GM18508 (cell line): ENCODE measurements at regions not wholly inside any gene's neighbourhood (a gene's known extent, or its start where the extent isn't known, plus 50 kb on each side); places are given as distances from the start of the nearest gene placed in this dataset.

Source experiments
- ATAC-seq: cut with Tn5 transposase; IDR thresholded peaks from one replicate; pipeline ENCODE4 v1.9.1; 2021; ENCODE audit warnings: moderate number of reproducible peaks; ENCODE audit not compliant: insufficient read depth, unreplicated experiment

DNA sequence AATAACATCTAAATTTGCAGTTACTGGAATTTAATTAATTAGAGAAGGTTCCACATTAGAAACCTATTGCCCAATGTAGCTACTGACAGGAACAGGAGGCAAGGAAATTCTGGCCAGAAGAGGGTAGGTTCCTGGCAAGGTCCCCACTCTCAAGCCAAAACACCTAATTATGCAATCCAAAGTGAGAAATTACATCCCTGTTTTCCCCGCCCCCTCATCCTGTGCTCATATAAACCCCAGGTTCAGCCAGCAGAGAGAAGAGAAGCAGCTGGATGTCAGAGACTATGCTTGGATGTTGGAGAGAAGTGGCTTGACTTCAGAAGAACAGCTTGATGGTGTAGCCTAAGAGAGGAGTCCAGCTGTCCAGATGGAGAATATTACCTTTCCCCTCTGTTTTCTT, 951.3 kb upstream of the PRR20A start:
- no peak for ATAC-seq

DNA sequence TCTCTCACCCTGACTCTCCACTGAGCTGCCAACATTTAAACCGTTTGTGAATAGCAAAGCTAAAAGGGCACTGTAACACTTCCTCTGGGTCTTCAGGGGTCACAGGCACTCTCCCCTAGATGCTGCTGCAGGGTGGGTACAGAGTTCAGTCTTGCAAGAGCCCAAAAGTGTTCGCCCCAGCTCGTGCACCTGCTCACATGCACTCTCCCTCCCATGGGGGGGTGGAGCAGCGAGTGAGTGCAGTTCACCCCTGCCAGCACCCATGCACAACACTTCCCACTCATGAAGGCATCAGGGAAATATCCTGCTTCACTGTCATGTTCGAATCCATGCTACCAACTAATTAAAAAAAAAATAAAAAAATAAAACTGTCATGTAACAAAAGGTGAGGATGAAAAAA, 950.7 kb upstream of the PRR20A start:
- no peak for ATAC-seq

DNA sequence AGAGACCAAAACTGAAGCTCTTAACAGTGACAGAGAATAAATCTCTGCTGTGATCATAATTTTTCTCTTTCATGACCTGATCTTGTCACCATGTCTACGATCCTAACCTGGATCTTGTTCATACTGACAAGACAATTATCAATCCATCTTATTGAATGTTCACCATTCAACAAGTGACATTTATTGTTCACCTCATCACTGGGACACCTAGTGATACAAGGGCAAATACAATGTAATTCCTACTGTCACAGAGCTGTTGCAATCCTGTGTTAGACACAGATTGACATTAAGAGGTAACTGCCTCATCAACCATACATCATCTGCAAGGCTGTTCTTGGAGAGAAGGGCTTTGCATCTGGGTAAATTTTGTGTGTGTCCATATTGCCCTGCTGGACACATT, 942.4 kb upstream of the PRR20A start:
- no peak for ATAC-seq

DNA sequence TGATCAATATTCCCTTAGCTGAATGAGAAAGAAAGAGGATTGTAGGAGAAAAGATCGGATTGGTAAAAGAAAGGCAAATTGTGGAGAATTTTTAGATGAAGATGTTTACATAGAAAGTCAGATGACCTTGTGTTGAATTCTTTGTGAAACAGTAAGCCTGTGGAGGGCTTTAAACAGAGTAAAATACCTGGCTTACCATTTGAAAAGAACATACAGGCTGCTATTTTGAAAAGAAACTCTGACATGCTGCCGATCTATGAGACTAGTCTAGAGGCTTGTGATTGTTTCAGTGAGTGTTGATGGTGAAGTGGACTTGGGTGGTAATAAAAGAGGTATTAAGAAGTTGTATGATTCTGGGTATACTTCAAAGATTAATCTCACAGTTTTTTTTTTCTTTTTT, 938.9 kb upstream of the PRR20A start:
- no peak for ATAC-seq

DNA sequence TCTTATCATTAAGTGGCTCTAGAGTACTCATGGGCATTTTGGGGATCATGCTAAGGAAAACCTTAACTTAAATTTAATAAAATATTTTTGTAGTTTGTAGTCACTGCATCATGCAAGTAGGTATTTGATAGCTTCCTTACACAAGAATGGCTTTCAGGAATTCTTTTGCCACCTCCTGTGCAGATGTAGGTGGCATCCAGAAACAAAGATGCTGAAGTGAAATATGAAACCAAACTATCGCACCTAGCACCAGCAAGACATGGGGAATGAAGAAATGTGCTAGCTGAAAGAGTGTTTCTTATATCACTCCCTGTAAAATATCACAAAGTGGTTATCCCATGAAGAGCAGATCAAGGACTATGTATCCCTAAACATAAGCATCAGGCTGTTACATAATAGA, 924.5 kb upstream of the PRR20A start:
- ATAC-seq, result no peak

DNA sequence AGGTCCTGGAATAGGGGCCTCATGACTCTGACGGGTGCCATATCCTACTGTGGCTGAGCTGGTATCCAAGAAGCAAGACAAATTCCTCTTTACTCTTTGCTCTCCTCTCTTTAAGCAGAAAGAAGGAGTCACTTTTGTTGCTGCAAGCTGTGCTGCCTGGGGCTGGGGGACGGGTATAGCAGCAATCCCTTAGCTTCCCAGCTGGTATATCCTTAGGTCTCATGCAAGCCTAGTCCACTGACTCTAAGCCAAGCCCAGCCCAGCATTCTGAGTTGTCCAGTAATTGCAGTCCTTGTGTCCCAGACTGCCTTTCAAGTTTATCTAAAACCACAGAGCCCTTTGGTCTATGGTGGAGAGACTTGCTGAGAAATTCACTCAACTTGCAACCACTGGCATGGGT, 893.0 kb upstream of the PRR20A start:
- no peak for ATAC-seq

DNA sequence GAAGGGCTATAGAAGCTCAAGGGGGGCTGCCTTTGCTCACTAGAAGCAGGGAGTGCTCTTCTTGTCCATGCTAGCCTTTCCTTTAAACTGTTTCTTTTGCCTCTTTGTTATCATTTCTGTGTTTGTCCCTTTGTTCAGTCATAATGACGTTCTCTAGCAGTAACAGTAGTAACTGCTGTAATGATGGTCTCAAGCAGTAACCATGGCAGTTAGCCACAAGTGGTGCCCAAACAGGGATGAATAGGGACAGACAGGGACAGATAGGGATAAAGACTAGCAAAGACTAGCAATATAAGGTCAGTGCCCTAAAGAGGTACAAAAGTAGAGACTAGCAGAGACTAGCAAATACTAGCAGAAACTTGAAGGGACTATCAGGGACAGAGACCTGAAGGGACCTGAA, 869.0 kb upstream of the PRR20A start:
- ATAC-seq, result no peak

DNA sequence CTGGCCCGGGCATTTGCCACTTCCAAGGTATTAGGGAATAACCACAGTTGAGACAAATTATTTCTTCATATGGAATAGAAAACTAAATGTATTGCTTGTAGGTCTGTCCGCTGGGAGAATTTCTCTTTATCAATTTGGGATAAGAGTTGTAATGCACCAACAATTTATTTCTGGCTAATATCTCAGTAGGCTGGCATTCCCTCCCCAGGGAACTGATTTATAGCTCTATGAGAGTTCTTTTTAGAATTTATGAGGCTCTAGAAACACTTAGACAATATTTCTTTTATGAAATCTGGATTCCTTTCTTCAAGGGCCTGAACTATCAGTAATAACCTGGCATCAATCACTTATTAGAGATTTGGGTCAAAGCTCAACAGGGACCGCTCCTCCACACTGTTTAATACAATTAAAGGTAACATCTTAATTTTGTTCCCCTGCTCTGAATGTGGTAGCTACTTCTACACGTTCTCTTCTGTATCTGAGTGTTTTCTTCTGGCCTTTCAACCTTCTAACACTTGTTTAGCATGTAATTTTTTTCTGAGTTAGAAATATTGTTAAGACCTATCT, 857.4 kb upstream of the PRR20A start:
- ATAC-seq, result no peak

DNA sequence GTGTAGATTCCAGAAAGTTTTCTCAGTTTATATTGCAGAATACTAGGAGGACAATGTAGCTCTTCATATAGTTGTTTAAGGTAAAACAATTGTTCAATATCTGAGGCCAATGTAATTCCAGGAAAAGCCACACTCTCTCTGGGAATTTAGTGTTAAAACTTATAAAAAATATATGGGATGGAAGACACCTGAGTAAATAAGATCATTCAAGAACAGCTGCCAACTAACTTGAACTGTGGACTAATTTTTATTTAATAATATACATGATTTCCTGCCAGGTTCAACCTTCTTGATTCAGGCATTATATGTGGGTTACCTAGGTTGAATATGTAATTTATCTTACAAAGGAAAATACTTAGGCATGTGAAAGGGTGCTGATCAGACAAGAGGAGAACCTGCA, 841.1 kb upstream of the PRR20A start:
- ATAC-seq, result no peak

DNA sequence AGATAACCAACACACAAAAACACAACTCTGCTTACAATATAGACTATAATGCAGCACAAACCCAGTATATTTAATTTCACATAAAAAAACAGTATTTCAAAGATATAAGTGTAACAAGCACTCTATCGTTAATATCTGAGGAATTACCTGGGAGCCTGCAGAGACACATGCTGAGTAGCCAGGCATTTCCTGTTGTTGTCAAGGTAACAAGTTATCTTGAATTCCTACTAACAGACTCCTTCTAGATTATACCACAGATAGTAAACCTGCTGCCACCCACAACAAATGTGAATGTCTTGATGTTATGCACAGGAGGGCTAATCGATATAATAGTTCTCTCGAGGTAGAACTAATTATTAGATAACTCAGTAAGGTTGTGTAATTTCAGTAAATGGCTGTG, 826.0 kb upstream of the PRR20A start:
- ATAC-seq, result no peak

DNA sequence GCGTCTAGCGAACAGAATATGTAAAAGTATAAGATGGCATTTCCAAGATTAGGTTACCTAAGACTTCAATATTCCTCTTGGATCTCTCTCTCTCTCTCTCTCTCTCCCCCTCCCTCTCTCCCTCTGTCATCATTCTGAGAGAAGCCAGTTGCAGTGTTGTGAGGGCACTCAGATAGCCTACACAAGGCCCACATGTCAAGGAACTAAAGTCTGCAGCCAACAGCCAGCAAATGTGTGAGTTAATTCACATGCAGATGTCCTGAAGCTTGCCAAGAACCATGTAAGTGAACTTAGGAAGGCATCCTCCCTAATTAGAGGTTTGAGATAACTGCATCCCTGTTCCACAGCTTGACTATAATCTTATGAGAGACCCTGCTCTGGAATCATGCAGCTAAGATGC, 822.9 kb upstream of the PRR20A start:
- no peak for ATAC-seq

DNA sequence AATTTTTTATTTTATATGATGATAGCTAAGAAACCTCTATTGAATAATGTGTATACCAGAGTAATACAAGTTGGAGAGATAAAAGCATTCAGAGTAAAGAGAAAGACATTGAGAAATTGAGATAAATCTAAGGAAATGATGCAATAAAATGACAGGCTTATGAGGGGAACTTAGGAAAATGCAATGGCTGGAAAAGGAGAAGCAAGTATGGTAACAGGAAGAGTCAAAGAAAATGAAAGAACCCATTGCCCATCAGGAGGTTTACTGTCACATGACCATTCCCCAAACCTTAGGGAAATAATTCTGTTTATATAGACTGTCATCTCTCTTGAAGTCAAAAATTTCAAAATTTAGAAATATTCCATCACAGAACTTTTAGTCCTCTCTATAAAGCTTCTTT, 808.0 kb upstream of the PRR20A start:
- ATAC-seq, result no peak

DNA sequence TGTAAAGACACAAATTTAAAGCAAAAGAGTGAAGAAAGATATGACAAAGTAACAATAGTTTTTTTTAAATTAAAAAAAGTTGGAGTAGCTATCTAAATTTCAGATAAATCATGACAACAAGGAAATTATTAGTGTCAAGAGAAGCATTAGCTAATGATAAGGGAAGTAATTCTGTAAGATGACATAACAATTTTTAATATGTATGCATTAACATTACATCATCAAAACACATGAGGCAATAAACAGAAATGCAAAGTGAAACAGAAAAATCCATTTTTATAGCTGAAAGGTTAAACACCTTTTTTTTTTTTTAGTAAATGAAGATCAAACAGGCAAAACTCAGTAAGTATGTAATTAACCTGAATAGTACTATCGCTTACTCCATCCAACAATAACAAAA, 804.9 kb upstream of the PRR20A start:
- no peak for ATAC-seq

DNA sequence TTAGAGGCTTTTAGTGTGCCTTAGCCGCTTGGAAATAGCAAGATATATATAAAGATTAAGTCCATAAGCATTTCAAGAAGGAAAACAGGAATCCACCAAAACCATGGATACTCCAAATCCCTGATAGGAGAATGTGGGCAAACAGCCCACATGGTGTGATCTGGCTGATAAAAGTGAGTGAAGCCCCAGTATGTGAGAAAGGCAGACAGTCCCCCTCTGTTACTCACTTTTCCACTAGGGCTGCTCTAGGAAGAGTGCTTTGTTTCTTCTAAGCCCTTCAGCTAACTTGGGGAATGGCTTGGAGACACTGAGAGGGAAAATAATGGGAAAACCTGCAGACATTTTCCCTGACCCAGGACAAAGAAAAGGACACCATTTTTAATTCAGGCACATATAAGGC, 802.3 kb upstream of the PRR20A start:
- no peak for ATAC-seq

DNA sequence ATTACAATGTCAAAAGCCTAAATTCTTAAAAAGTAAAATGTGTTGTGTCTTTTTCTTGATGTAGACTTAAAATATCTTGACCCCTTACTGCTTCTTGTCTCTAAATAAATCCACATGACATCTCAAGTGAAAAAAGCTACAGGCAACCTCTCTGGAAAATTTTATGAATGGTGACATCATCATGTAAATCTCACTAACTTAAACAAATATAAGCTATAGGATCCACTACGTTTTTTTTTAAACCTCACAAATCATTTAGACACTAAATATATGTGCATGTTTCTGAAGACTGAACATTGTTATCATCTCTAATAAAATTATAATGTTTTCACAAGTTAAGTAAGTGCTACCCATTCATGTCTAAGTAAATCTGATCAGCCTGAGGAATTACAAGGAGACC, 793.7 kb upstream of the PRR20A start:
- no peak for ATAC-seq

DNA sequence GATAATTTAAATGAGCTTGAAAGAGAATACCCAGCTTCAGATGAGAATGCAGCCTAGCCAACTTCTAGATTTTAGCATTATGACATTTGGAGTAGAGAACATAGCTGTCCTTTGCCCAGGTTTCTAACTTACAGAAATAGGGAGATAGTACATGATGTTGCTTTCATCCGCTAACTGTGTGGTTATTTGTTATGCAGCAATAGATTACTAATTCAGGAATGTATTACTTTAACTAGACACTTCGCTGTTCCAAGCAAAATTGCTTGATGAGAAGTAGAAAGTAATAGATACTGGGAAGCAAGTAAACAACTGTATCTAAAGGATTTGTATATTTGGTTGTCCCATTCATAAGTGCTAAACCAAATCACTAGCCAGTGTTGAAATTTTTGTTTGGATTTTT, 790.9 kb upstream of the PRR20A start:
- no peak for ATAC-seq

DNA sequence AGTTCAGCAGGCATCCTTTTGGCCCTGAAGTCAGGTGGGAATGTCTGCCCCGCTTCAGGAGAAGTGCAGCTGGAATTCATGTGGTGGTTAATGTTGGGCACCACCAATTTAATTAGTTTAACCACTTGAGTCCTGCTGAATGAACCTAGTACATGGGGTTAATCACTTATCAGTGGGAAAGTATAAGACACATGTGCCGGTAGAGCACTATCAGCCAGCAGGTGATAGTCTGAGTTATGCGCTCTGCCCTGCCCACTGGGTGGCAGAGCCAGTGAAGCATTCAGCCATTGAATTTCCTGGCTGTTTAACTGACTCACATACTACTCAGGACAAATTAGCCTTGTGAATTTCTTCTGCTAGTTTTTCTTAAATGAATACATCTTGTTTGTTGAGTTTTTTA, 789.7 kb upstream of the PRR20A start:
- ATAC-seq, result no peak

DNA sequence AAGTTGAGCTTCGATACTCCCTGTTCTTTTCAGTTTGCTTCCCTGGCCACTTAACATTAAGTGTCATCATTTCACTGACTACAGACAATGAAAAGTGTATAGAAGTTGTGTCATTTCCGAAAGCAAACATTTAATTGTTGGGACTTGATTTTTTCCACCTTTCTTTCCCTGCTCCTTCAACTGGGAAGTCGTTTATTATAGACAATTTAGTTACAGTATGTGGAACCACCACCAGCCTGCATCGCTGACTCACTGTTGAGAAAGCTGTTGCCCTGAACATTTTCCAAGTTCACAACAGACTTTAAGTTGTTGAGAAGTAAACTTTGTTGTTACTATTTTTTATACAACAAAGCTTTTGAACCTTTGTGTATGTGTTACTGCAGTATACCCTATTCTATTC, 788.4 kb upstream of the PRR20A start:
- no peak for ATAC-seq

DNA sequence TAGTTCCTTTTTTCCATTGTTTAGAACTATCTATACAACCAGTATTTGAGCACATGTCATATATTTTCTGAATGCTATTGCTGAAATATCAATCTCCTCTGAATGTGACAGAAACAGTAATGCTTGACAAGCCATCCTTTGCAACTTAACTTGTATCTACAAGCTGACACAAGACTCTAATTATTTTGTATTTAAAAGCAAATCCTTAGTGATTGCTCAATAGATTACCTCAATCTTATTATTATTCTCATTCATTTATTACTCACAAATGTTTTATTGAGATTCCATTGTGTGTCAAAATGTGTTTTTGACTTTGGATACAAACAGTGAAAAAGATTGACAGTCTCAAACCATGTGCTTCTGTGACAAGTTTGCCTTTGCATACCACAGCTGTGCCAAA, 787.8 kb upstream of the PRR20A start:
- no peak for ATAC-seq

DNA sequence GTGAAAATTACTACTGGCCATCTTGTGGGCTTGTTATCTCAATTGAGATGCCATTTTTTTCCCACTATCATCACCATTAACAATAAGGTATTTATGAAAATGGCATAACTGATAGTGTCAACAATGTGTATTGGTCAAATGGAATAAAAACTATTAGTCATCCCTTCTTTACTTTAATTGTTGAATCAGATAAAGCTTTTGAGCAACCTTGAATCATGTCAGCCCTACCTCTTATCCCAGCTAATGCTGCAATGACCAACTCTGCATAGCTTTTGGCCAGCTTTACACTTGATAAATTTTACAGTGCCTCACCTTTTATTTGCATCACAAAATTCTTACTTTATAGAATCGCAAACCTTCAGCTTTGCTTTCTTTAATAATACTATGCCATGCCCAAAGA, 784.0 kb upstream of the PRR20A start:
- ATAC-seq, result no peak

DNA sequence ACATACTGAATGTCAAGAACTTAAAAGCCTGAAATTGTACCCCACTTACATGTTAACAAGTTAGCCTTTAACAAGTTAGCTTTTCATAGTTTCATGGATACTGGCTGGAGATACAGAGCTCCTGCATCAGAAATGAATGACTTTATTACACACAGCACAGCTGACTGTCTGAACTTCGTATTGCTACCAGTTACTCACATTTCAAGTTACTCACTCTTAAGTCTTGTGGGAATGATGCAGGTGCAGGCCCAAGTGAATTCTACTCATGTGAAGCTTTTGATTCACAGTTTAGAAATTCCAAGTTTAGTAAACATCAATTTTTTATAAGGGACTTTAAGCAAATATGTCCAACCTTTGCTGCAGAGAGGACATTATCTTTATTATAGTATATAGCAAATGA, 762.2 kb upstream of the PRR20A start:
- ATAC-seq, result no peak

DNA sequence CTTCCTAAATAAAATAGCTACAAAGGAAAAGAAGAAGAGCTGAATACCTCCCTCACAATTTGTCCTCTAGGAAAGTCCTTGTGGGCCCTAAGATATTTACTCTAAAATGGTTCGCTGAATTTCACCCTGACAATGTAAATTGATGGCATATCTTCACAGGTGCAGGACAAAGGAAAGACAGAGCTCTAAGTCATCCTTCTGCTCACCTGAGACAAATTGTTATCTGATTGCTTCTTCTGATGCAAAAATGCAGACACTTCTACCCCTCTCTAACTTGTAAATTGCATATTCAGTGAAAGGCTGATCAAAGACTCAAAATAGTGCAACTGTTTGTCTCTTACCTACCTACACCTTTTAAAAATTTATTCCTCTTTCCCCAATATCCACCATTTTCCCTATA, 747.2 kb upstream of the PRR20A start:
- no peak for ATAC-seq

DNA sequence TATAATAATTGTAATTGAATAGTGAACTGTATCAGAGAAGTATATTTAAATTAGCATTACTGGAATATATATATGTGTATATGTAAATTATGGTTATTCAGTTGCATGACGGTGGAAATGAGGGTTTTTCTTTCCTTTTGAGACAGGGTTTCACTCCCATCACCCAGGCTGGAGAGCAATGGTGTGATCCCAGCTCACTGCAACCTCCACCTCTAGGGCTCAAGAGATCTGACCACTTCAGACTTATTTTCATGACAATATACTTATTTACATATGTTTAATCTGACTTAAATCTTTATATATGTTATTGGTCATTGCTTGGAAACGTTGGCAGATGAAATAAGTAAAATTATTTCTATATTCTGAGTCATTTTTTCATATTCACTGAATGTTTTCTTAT, 744.4 kb upstream of the PRR20A start:
- no peak for ATAC-seq
